ENCODE measurements at regions not wholly inside any gene's neighbourhood (a gene's known extent, or its start where the extent isn't known, plus 50 kb on each side); places are given as distances from the start of the nearest gene placed in this dataset.

DNA sequence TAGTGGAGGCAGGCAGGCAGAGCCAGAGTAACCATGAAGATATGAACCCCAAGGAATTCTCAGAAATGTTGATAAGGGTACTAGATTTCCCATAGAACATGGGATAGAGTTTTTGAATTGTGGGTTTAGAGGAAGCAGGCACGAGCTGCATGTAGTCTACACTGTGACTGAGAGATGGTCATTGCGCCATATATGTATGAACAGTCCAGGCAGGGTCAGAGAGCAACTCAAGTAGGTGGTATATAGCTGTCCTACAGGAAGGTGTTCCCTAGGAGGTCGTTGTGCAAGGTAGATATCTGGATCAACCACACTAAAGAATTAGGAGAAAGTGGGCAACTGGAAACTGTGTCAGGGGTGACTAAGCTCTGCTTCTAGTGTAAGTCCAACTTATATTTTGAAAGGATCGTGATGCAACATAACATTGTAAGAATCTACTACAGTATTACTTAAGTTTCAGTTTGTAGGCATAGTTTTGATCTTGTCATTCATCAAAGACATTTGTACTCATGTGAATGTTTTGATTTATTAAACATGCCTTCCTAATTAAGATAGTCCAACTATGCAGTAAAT is 94.6 kb downstream of the HPGD start:
- Histone ChIP-seq H3K79me2 (ENCODE audit: control insufficient read depth in 1 of 2, insufficient read depth in 2 of 2, low read length in 2 of 2) (no peaks in the 10 kb centered on the region), H3K4me3 (ENCODE audit: extremely low read depth in 1 of 4, insufficient read depth in 2 of 4, low read depth in 3 of 4, low read length in 4 of 4) (no peak overlapping the region), H3K9me3 (ENCODE audit: insufficient read depth in 2 of 2, low read depth in 1 of 2, low read length in 1 of 2) (no peaks in the 10 kb centered on the region), H3K4ac (replicated peaks; ENCODE audit: insufficient read length, low read depth, low read length) (no peak overlapping the region), H2AFZ (ENCODE audit: low read length) (no peak overlapping the region), H3K4me1 (replicated peaks in 1 of 4; ENCODE audit: control insufficient read depth in 3 of 4, insufficient read depth in 4 of 4, low read length in 3 of 4) (no peaks in the 10 kb centered on the region), H3K27me3 (replicated peaks in 1 of 4; ENCODE audit: control insufficient read depth in 3 of 4, extremely low read depth in 1 of 4, insufficient read depth in 3 of 4, low read length in 3 of 4) (no peaks in the 10 kb centered on the region), H4K8ac (ENCODE audit: extremely low read depth, insufficient read depth, low read length) (no peak overlapping the region), H2BK120ac (replicated peaks; ENCODE audit: low read depth, low read length) (no peak overlapping the region), H3K4me2 (ENCODE audit: insufficient read depth in 1 of 2, low read depth in 2 of 2, low read length in 2 of 2) (no peak overlapping the region), H3K23me2 (ENCODE audit: low read depth, low read length) (no peaks in the 10 kb centered on the region), H3K14ac (ENCODE audit: insufficient read length) (no peak overlapping the region), H4K5ac (ENCODE audit: insufficient read length, low read depth, low read length) (no peak overlapping the region), H3K9ac (replicated peaks in 1 of 4; ENCODE audit: extremely low read depth in 1 of 4, low read depth in 3 of 4, low read length in 3 of 4) (no peak overlapping the region), H4K91ac (replicated peaks; ENCODE audit: insufficient read length, low read length) (no peak overlapping the region), H4K20me1 (replicated peaks in 1 of 2; ENCODE audit: control insufficient read depth in 1 of 2, insufficient read depth in 2 of 2, low read length in 2 of 2) (no peaks in the 10 kb centered on the region), H2BK12ac (ENCODE audit: low read depth, low read length) (no peak overlapping the region), H3K36me3 (ENCODE audit: control insufficient read depth in 2 of 4, insufficient read depth in 4 of 4, low read length in 3 of 4) (no peaks in the 10 kb centered on the region), H3K27ac (ENCODE audit: low read depth, low read length) (no peak overlapping the region), H3K18ac (ENCODE audit: extremely low read depth, low read length) (no peak overlapping the region), H3K23ac (ENCODE audit: insufficient read length) (no peak overlapping the region), H2BK20ac (ENCODE audit: low read length) (no peak overlapping the region), H2AK5ac (ENCODE audit: low read depth, low read length) (no peak overlapping the region), H2BK5ac (ENCODE audit: low read depth, low read length) (no peak overlapping the region), H2BK15ac (ENCODE audit: low read length) (no peak overlapping the region), H3K56ac (replicated peaks; ENCODE audit: insufficient read length, low read depth, low read length) (no peak overlapping the region), H3K79me1 (ENCODE audit: low read depth, low read length) (no peaks in the 10 kb centered on the region)
- DNase-seq (ENCODE audit: low read depth in 1 of 2, low spot score in 2 of 2), result no peak
- ChIA-PET POLR2A (ENCODE audit: partially characterized antibody) (no interaction called here), CTCF (ENCODE audit: partially characterized antibody) (no interaction called here)
- 94% methylated on average over 4 of the region's 4 CpGs; no CpG with 5 or more reads in 1 of the 2 experiments for whole genome bisulfite sequencing, 2 experiments (ENCODE audit: extremely low coverage in 1 of 2, insufficient coverage in 1 of 2, insufficient read length in 1 of 2, insufficient replicate concordance in 2 of 2, low coverage in 1 of 2, low lambda C conversion rate in 2 of 2, missing lambda C conversion rate in 1 of 2)
- FAIRE-seq, result no peak
- TF ChIP-seq SP2 (IDR thresholded peaks at IDR 0.05; ENCODE audit: low read length) (no peak), EZH2 (IDR thresholded peaks at IDR 0.05; ENCODE audit: low read depth, low read length, severe bottlenecking) (no peak), CEBPB (IDR thresholded peaks at IDR 0.05; ENCODE audit: low read depth, low read length) (no peak), POLR2AphosphoS5 (IDR thresholded peaks at IDR 0.05; ENCODE audit: low read depth, low read length) (no peak), TAF1 (IDR thresholded peaks at IDR 0.05; ENCODE audit: low read depth, low read length) (no peak), MAFK (IDR thresholded peaks at IDR 0.05; ENCODE audit: low read depth, low read length) (no peak), TEAD4 (IDR thresholded peaks at IDR 0.05; ENCODE audit: low read depth, low read length) (no peak), CHD1 (IDR thresholded peaks at IDR 0.05; ENCODE audit: low read depth, low read length) (no peak), SIX5 (IDR thresholded peaks at IDR 0.05; ENCODE audit: low read depth, low read length) (no peak), YY1 (IDR thresholded peaks at IDR 0.05; ENCODE audit: low read depth, low read length) (no peak), KDM5A (IDR thresholded peaks at IDR 0.05; ENCODE audit: low read length) (no peak), SAP30 (IDR thresholded peaks at IDR 0.05; ENCODE audit: insufficient read depth, insufficient replicate concordance, low read length) (no peak)
- TF ChIP-seq, protein P1, sequence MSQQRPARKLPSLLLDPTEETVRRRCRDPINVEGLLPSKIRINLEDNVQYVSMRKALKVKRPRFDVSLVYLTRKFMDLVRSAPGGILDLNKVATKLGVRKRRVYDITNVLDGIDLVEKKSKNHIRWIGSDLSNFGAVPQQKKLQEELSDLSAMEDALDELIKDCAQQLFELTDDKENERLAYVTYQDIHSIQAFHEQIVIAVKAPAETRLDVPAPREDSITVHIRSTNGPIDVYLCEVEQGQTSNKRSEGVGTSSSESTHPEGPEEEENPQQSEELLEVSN (IDR thresholded peaks at IDR 0.05), result no peak
- TF ChIP-seq, protein P2, sequence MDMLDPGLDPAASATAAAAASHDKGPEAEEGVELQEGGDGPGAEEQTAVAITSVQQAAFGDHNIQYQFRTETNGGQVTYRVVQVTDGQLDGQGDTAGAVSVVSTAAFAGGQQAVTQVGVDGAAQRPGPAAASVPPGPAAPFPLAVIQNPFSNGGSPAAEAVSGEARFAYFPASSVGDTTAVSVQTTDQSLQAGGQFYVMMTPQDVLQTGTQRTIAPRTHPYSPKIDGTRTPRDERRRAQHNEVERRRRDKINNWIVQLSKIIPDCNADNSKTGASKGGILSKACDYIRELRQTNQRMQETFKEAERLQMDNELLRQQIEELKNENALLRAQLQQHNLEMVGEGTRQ (IDR thresholded peaks at IDR 0.05; ENCODE audit: low read length), result no peak
